ENCODE measurements at regions not wholly inside any gene's neighbourhood (a gene's known extent, or its start where the extent isn't known, plus 50 kb on each side); places are given as distances from the start of the nearest gene placed in this dataset.

DNA sequence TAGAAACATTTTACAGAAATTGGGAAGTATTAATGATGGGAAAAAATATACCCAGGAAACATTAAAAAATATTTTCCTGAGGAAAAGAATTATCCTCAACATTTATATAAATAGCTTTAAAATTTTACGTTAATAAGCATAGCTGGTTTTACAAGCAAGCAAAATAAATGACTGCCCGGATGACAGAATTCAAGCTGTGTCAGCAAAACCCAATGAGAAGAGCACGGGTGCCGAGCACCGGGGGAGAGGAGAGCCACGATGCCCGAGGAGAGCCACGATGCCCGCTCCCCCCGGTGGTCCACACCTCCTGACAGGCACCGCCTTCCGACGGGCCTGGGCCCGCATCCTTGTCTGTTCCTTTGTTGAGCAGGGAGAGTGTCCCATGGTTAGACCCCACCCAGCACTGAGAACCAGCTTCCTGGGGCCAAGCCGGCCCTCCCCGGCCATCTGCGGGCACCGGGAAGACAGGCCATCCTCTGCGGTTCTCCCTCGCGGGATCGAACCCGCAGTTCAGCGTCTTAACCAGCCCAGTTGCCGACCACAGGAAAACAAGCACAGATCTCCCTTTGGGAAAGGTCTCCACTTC is 63.3 kb upstream of the PDE10A start (continued):
- TF ChIP-seq, protein P1, sequence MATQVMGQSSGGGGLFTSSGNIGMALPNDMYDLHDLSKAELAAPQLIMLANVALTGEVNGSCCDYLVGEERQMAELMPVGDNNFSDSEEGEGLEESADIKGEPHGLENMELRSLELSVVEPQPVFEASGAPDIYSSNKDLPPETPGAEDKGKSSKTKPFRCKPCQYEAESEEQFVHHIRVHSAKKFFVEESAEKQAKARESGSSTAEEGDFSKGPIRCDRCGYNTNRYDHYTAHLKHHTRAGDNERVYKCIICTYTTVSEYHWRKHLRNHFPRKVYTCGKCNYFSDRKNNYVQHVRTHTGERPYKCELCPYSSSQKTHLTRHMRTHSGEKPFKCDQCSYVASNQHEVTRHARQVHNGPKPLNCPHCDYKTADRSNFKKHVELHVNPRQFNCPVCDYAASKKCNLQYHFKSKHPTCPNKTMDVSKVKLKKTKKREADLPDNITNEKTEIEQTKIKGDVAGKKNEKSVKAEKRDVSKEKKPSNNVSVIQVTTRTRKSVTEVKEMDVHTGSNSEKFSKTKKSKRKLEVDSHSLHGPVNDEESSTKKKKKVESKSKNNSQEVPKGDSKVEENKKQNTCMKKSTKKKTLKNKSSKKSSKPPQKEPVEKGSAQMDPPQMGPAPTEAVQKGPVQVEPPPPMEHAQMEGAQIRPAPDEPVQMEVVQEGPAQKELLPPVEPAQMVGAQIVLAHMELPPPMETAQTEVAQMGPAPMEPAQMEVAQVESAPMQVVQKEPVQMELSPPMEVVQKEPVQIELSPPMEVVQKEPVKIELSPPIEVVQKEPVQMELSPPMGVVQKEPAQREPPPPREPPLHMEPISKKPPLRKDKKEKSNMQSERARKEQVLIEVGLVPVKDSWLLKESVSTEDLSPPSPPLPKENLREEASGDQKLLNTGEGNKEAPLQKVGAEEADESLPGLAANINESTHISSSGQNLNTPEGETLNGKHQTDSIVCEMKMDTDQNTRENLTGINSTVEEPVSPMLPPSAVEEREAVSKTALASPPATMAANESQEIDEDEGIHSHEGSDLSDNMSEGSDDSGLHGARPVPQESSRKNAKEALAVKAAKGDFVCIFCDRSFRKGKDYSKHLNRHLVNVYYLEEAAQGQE (IDR thresholded peaks at IDR 0.05; ENCODE audit: unreplicated experiment) = no peak

DNA sequence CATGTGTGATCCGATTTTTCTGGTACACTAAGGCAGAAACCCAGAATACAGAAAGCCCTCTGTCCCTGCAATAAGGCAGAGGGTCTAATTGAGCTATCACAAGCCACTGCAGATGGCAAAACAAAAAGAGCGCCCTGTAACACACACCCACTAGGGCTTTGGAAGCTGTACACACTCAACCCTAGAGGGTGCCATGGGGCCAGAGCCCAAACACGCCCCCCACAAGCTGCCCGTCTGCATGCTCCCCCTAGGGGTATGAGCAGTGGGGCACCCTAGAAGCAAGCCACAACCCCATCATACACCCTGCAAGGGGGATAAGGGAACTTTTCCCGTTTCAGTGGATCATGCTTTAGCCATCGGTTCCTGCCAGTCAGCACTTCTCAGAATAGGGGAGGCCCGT is 62.2 kb upstream of the PDE10A start:
- Histone ChIP-seq H3K4me2 (no peak overlapping the region), H3K27ac (ENCODE audit: low read depth) (no peak overlapping the region), H3K4me1 (ENCODE audit: insufficient read depth) (peaks cover 3% of the 10 kb centered on the region; the same call in 1 of the 2 replicates), H3K4me3 (no peak overlapping the region), H3K79me2 (replicated peaks; ENCODE audit: insufficient read depth) (no peaks in the 10 kb centered on the region), H3F3A (replicated peaks; ENCODE audit: low read depth) (no peaks in the 10 kb centered on the region), H4K20me1 (replicated peaks; ENCODE audit: insufficient read depth) (no peaks in the 10 kb centered on the region), H2AFZ (no peak overlapping the region), H3K27me3 (ENCODE audit: insufficient read depth) (no peaks in the 10 kb centered on the region), H3K9me2 (ENCODE audit: insufficient read depth) (no peaks in the 10 kb centered on the region), H3K36me3 (ENCODE audit: insufficient read depth) (no peaks in the 10 kb centered on the region)
- Mint-ChIP-seq H3K27ac (no peak overlapping the region), H3K36me3 (ENCODE audit: low read depth) (no peaks in the 10 kb centered on the region), H3K4me1 (peaks cover 13% of the 10 kb centered on the region), H3K4me3 (no peak overlapping the region), H3K9me3 (no peaks in the 10 kb centered on the region), H3K27me3 (ENCODE audit: insufficient read depth, low read depth, poor library complexity) (peaks cover 5% of the 10 kb centered on the region)
- ATAC-seq (peak; percentile 89), DNase-seq (ENCODE audit: low spot score) (peak; percentile 41)
- TF ChIP-seq POLR2AphosphoS5 (IDR thresholded peaks at IDR 0.05; ENCODE audit: low read depth) = no peak
- TF ChIP-seq, protein P2, sequence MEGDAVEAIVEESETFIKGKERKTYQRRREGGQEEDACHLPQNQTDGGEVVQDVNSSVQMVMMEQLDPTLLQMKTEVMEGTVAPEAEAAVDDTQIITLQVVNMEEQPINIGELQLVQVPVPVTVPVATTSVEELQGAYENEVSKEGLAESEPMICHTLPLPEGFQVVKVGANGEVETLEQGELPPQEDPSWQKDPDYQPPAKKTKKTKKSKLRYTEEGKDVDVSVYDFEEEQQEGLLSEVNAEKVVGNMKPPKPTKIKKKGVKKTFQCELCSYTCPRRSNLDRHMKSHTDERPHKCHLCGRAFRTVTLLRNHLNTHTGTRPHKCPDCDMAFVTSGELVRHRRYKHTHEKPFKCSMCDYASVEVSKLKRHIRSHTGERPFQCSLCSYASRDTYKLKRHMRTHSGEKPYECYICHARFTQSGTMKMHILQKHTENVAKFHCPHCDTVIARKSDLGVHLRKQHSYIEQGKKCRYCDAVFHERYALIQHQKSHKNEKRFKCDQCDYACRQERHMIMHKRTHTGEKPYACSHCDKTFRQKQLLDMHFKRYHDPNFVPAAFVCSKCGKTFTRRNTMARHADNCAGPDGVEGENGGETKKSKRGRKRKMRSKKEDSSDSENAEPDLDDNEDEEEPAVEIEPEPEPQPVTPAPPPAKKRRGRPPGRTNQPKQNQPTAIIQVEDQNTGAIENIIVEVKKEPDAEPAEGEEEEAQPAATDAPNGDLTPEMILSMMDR (conservative IDR thresholded peaks at IDR 0.05; ENCODE audit: low read depth in 2 of 2) = peak; percentile 40 to 65

DNA sequence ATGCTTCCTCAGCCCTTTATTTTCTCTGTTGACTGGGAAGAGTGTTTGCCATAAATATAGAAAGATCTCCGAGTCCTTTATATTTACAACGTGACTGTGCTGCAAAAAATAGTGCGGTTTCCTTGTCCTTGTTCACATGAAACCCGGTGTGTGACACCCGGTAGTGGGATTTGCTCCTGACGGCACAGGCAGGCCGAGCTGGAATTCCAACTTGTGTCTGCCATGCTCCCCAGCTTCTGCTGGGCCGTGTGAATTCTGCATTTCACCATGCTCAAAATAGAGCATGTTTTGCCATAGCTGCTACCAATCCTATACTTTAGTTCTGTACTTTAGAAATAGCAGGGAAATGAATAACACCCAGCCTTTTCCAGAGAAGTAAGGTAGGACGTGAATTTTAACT is 60.3 kb upstream of the PDE10A start:
- Histone ChIP-seq H3F3A (replicated peaks; ENCODE audit: low read depth) (no peaks in the 10 kb centered on the region), H3K4me1 (ENCODE audit: insufficient read depth) (peaks cover 3% of the 10 kb centered on the region; the same call in 1 of the 2 replicates), H3K27me3 (ENCODE audit: insufficient read depth) (no peaks in the 10 kb centered on the region), H3K4me3 (no peak overlapping the region), H3K27ac (ENCODE audit: low read depth) (no peak overlapping the region), H3K79me2 (replicated peaks; ENCODE audit: insufficient read depth) (no peaks in the 10 kb centered on the region), H4K20me1 (replicated peaks; ENCODE audit: insufficient read depth) (no peaks in the 10 kb centered on the region), H2AFZ (no peak overlapping the region; the same call in 1 of the 2 replicates), H3K36me3 (ENCODE audit: insufficient read depth) (no peaks in the 10 kb centered on the region), H3K4me2 (no peak overlapping the region), H3K9me2 (ENCODE audit: insufficient read depth) (no peaks in the 10 kb centered on the region)
- Mint-ChIP-seq H3K36me3 (ENCODE audit: low read depth) (no peaks in the 10 kb centered on the region), H3K27ac (no peak overlapping the region), H3K9me3 (no peaks in the 10 kb centered on the region), H3K4me1 (peaks cover 15% of the 10 kb centered on the region), H3K27me3 (ENCODE audit: insufficient read depth, low read depth, poor library complexity) (peaks cover 11% of the 10 kb centered on the region), H3K4me3 (no peak overlapping the region)
- DNase-seq (ENCODE audit: low spot score) = no peak
- ATAC-seq = no peak
- TF ChIP-seq JUNB (IDR thresholded peaks at IDR 0.05; ENCODE audit: unreplicated experiment) = no peak

Measured in GM23338 (cell line).